ENCODE measurements at regions not wholly inside any gene's neighbourhood (a gene's known extent, or its start where the extent isn't known, plus 50 kb on each side); places are given as distances from the start of the nearest gene placed in this dataset.

DNA sequence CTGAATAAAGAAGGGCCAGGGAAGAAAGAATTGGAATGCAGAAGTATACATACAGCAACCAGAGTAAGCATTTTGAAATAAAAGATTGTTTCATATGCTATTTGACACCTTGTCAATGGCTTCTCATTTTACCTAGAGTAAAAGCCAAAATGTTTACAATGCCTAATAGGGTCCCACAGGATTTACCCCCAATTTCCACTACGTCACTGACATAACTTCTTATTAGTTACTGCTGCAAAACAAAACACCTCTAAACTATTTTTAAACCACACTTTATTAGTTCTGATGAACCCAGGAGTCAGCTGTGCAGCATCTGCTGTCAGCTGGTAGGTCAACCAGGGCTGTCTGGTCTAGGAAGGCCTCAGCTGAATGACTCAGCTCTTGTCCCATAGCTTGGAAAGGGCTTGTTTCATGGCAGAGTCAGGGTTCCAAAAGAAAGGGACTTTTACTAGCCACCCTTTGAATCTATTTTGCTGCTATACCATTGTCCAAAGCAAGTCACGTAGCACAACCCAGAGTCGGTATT is 945.1 kb downstream of the EPHA3 start:
- H3K9me3 Mint-ChIP-seq = peaks cover 20% of the 10 kb centered on the region
- H3K36me3 Mint-ChIP-seq (ENCODE audit: low read depth) = no peaks in the 10 kb centered on the region
- H3K4me1 Mint-ChIP-seq (ENCODE audit: low read depth) = no peaks in the 10 kb centered on the region
- no peak for DNase-seq
- no peak overlapping the region for H3K27ac Mint-ChIP-seq
- TF ChIP-seq, protein P1, sequence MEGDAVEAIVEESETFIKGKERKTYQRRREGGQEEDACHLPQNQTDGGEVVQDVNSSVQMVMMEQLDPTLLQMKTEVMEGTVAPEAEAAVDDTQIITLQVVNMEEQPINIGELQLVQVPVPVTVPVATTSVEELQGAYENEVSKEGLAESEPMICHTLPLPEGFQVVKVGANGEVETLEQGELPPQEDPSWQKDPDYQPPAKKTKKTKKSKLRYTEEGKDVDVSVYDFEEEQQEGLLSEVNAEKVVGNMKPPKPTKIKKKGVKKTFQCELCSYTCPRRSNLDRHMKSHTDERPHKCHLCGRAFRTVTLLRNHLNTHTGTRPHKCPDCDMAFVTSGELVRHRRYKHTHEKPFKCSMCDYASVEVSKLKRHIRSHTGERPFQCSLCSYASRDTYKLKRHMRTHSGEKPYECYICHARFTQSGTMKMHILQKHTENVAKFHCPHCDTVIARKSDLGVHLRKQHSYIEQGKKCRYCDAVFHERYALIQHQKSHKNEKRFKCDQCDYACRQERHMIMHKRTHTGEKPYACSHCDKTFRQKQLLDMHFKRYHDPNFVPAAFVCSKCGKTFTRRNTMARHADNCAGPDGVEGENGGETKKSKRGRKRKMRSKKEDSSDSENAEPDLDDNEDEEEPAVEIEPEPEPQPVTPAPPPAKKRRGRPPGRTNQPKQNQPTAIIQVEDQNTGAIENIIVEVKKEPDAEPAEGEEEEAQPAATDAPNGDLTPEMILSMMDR (IDR thresholded peaks at IDR 0.05) = no peak
- H3K27me3 Mint-ChIP-seq (ENCODE audit: insufficient read depth) = no peaks in the 10 kb centered on the region
- no peak overlapping the region for H3K4me3 Mint-ChIP-seq

DNA sequence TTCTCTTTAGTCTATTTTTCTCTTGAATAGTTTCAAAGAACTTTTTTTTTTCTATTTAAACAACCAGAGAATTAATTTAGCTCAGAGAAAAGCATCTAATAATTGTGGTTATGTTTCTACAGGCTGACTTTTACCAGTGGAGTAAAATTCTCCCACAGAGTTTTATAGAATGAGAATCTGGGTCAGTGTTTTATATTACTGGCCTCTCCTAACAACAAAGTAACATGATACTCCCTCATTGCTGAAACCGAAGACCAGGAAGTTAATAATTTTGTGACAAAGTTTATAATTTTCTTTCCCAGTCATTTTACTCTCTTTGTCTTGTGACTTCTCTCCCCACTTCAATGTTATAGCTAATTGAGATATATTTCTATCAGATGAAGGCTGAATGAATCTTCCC is 946.9 kb downstream of the EPHA3 start:
- H3K4me1 Mint-ChIP-seq (ENCODE audit: low read depth) = no peaks in the 10 kb centered on the region
- peaks cover 17% of the 10 kb centered on the region for H3K9me3 Mint-ChIP-seq
- H3K4me3 Mint-ChIP-seq = no peak overlapping the region
- no peaks in the 10 kb centered on the region for H3K36me3 Mint-ChIP-seq (ENCODE audit: low read depth)
- no peaks in the 10 kb centered on the region for H3K27me3 Mint-ChIP-seq (ENCODE audit: insufficient read depth)
- TF ChIP-seq, protein P1 (IDR thresholded peaks at IDR 0.05) = no peak
- DNase-seq = no peak
- H3K27ac Mint-ChIP-seq = no peak overlapping the region

DNA sequence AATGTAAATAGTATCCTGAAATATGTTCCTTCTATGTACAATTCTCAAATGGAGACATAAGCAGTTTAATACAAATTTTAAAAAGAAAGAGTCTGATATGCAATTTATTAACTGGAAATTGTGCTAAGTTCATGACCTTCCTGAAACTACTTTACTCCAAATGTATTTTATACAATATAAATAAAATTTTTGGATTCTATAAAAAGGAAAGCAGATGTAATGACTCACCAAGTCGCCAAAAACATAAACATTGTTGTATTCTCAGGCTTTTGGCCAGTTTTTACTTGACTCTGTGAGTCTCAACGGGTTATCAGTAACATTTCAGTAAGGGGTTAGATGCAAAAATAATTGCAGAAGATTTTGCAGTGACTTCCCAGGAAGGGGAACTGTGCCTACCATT is 948.2 kb downstream of the EPHA3 start:
- Mint-ChIP-seq H3K4me3 (no peak overlapping the region), H3K27ac (no peak overlapping the region), H3K27me3 (ENCODE audit: insufficient read depth) (no peaks in the 10 kb centered on the region), H3K4me1 (ENCODE audit: low read depth) (no peaks in the 10 kb centered on the region), H3K9me3 (peaks cover 9% of the 10 kb centered on the region), H3K36me3 (ENCODE audit: low read depth) (no peaks in the 10 kb centered on the region)
- TF ChIP-seq, protein P1 (IDR thresholded peaks at IDR 0.05) = no peak
- DNase-seq = no peak

DNA sequence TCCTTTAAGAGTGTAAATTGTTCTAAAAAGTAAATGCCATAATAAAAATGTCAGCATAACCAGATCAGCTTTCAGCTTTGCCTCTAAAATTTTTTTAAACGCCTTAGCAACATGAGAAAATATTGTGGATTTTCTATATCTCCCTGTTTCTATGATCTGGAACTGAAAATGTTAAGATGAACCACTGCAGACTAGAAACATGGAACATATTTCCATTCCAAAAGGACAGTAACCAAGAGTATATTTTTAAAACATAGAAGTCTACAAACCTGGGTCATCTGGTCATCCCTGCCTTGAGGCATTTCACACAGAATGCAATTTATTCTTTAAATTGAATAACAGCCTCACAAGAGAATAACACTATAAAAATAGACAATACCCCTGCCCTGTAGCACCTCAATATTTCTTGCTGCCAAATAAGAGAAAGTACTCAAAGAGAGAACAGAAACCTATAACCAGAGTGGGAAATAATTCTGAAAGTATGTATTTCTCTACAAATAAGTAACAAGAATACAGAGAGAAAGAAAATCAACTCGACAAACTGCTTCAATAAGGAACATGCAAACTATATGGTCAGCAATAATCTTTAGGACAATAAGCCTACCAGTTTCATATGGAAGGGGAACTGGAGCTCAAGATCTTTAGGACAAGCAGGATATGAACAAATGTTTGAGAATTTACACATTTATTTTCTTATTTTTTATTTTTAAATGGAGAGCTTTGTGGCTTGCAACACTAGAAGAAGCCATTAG is 949.0 kb downstream of the EPHA3 start:
- Mint-ChIP-seq H3K4me3 (no peak overlapping the region), H3K27me3 (ENCODE audit: insufficient read depth) (no peaks in the 10 kb centered on the region), H3K9me3 (peaks cover 11% of the 10 kb centered on the region), H3K4me1 (ENCODE audit: low read depth) (no peaks in the 10 kb centered on the region), H3K27ac (no peak overlapping the region), H3K36me3 (ENCODE audit: low read depth) (no peaks in the 10 kb centered on the region)
- DNase-seq = no peak
- TF ChIP-seq, protein P1 (IDR thresholded peaks at IDR 0.05) = no peak

DNA sequence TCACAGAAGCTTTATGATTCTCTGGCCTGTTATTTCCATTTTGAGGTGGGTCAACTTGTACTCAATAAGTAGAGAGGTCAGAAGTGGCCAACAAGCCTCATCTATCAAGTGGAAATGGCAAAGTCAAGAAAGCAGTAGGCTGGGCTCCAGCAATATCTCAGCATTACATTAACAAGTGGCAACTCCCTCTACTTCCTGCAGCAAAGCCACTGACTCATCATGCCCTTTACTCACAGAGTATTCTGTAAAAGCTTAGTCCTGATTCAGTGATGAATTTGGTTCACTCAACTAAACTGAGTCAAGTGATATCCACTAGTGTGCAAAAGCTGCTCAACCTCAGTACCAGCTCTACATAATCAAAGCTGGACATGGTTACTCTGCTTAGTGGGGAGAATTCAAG is 954.6 kb downstream of the EPHA3 start:
- TF ChIP-seq, protein P1 (IDR thresholded peaks at IDR 0.05) = no peak
- no peaks in the 10 kb centered on the region for H3K27me3 Mint-ChIP-seq (ENCODE audit: insufficient read depth)
- no peak for DNase-seq
- H3K4me3 Mint-ChIP-seq = no peak overlapping the region
- H3K9me3 Mint-ChIP-seq = peaks cover 27% of the 10 kb centered on the region
- no peak overlapping the region for H3K27ac Mint-ChIP-seq
- H3K4me1 Mint-ChIP-seq (ENCODE audit: low read depth) = no peaks in the 10 kb centered on the region
- H3K36me3 Mint-ChIP-seq (ENCODE audit: low read depth) = no peaks in the 10 kb centered on the region
